Caco-2 (cell line): ENCODE measurements at regions not wholly inside any gene's neighbourhood (a gene's known extent, or its start where the extent isn't known, plus 50 kb on each side); places are given as distances from the start of the nearest gene placed in this dataset.

Source experiments
- BruUV-seq: library from RNA; stranded (reverse); fragments of 400-500 nt; replicated peaks from 2 replicates; lab custom pipeline; 2021; lab: Mats Ljungman, UMichigan
- CTCF ChIA-PET: fragments of 300-600 bp; sonication (Branson Sonifier 250); formaldehyde crosslinking; loops from one replicate; lab custom pipeline; 2022; ENCODE audit warnings: antibody characterized with exemption; lab: Charles Lee
- POLR2A ChIA-PET: fragments of 300-600 bp; sonication (Branson Sonifier 250); formaldehyde crosslinking; loops from one replicate; lab custom pipeline; 2022; ENCODE audit warnings: antibody characterized with exemption; lab: Charles Lee
- DNase-seq, 2 experiments: peaks; one replicate each; pipeline versions ENCODE4 v3.0.0 to v3.0.0-alpha.2; 2020 to 2022
- H3K27me3 ChIP-seq: replicated peaks from 2 replicates; pipeline ENCODE4 v1.6.0; 2011; ENCODE audit warnings: low read length; ENCODE audit not compliant: control insufficient read depth, insufficient read depth
- H3K36me3 ChIP-seq: 2 replicates; pipeline ENCODE4 v1.5.1; 2011; ENCODE audit warnings: low read length; ENCODE audit not compliant: control insufficient read depth, insufficient read depth
- H3K4me1 ChIP-seq: fragments of 250-450 bp; sonication (Bioruptor Pico); 2 replicates; pipeline ENCODE4 v1.5.1; 2020; ENCODE audit warnings: mild to moderate bottlenecking
- H3K4me3 ChIP-seq: 2 replicates; pipeline ENCODE4 v1.5.1; 2011; ENCODE audit warnings: low read depth, mild to moderate bottlenecking, control low read depth, low read length
- H3K9me3 ChIP-seq: fragments of 250-450 bp; sonication (Bioruptor Pico); 2 replicates; pipeline ENCODE4 v1.5.1; 2020; ENCODE audit warnings: mild to moderate bottlenecking, moderate library complexity
- H3K27ac Mint-ChIP-seq: one replicate; pipeline ENCODE4 v1.8.0; 2022; ENCODE audit warnings: mixed read lengths; ENCODE audit not compliant: unreplicated experiment
- H3K27me3 Mint-ChIP-seq: one replicate; pipeline ENCODE4 v1.8.0; 2022; ENCODE audit warnings: mixed read lengths; ENCODE audit not compliant: insufficient read depth, unreplicated experiment
- H3K36me3 Mint-ChIP-seq: one replicate; pipeline ENCODE4 v1.8.0; 2022; ENCODE audit warnings: mild to moderate bottlenecking, mixed read lengths; ENCODE audit not compliant: insufficient read depth, unreplicated experiment
- H3K4me1 Mint-ChIP-seq: one replicate; pipeline ENCODE4 v1.8.0; 2022; ENCODE audit warnings: low read depth, mixed read lengths; ENCODE audit not compliant: unreplicated experiment
- H3K4me3 Mint-ChIP-seq: one replicate; pipeline ENCODE4 v1.8.0; 2022; ENCODE audit warnings: mild to moderate bottlenecking, moderate library complexity, mixed read lengths; ENCODE audit not compliant: unreplicated experiment
- H3K9me3 Mint-ChIP-seq: one replicate; pipeline ENCODE4 v1.8.0; 2022; ENCODE audit warnings: mixed read lengths; ENCODE audit not compliant: unreplicated experiment
- intact Hi-C: fragments of 100-400 bp; cut with micrococcal nuclease; formaldehyde crosslinking; loops from one replicate; pipeline ENCODE4 v1.10.0; 2022; ENCODE audit not compliant: unreplicated experiment
- TF ChIP-seq, protein P1 (sequence below), 2 experiments: fragments of 200-600 bp in 1 of 2; IDR thresholded peaks; 1 replicate in 1 of 2; 2 replicates in 1 of 2; pipeline versions ENCODE4 v1.5.1 to v1.8.0; 2011 to 2022; ENCODE audit warnings: antibody characterized with exemption in 1 of 2, control low read depth in 1 of 2, inconsistent platforms in 1 of 2, low read depth in 1 of 2, low read length in 1 of 2, mild to moderate bottlenecking in 1 of 2, moderate library complexity in 1 of 2; ENCODE audit not compliant: insufficient read depth in 1 of 2, severe bottlenecking in 1 of 2, unreplicated experiment in 1 of 2

DNA sequence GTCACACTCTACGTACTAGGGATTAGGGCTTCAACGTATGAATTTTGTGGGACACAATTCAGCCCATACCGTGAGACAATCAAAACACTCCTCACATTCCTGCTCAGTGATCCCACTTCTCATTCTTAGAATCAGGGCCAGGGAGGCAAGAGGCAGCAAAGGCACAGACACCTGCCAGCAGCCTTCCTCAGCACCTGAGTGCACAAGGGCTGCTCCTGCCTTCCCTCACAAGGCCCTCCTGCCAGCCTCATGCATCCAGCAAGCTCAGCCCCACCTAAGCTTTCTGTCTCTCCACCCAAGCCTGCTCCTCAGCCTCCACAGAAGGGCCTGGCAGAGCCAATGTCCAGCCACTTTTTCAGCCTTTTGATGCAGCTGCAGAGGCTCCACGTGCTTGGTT lies 141.6 kb downstream of the SP3 start:
- Histone ChIP-seq H3K27me3 (no peaks in the 10 kb centered on the region), H3K4me3 (no peak overlapping the region), H3K9me3 (peaks cover 4% of the 10 kb centered on the region; the same call in 1 of the 2 replicates), H3K4me1 (no peaks in the 10 kb centered on the region), H3K36me3 (no peaks in the 10 kb centered on the region)
- H3K27ac Mint-ChIP-seq = no peak overlapping the region
- no peaks in the 10 kb centered on the region for H3K4me1 Mint-ChIP-seq
- no peaks in the 10 kb centered on the region for H3K36me3 Mint-ChIP-seq
- POLR2A ChIA-PET = no interaction called here
- BruUV-seq = no TSS peak
- no peaks in the 10 kb centered on the region for H3K9me3 Mint-ChIP-seq
- DNase-seq = no peak
- intact Hi-C loops = no loop called here
- H3K4me3 Mint-ChIP-seq = no peak overlapping the region
- peaks cover 11% of the 10 kb centered on the region for H3K27me3 Mint-ChIP-seq
- TF ChIP-seq, protein P1, sequence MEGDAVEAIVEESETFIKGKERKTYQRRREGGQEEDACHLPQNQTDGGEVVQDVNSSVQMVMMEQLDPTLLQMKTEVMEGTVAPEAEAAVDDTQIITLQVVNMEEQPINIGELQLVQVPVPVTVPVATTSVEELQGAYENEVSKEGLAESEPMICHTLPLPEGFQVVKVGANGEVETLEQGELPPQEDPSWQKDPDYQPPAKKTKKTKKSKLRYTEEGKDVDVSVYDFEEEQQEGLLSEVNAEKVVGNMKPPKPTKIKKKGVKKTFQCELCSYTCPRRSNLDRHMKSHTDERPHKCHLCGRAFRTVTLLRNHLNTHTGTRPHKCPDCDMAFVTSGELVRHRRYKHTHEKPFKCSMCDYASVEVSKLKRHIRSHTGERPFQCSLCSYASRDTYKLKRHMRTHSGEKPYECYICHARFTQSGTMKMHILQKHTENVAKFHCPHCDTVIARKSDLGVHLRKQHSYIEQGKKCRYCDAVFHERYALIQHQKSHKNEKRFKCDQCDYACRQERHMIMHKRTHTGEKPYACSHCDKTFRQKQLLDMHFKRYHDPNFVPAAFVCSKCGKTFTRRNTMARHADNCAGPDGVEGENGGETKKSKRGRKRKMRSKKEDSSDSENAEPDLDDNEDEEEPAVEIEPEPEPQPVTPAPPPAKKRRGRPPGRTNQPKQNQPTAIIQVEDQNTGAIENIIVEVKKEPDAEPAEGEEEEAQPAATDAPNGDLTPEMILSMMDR (IDR thresholded peaks at IDR 0.05; ENCODE audit: insufficient read depth in 1 of 2, low read depth in 1 of 2, low read length in 1 of 2, severe bottlenecking in 1 of 2, unreplicated experiment in 1 of 2) = no peak
- CTCF ChIA-PET = no interaction called here

GRCh38 chr2:173828189-173829142 lies 136.7 kb downstream of the SP3 start:
- Histone ChIP-seq H3K36me3 (no peaks in the 10 kb centered on the region), H3K4me3 (no peak overlapping the region), H3K4me1 (no peaks in the 10 kb centered on the region), H3K27me3 (no peaks in the 10 kb centered on the region), H3K9me3 (no peaks in the 10 kb centered on the region)
- Mint-ChIP-seq H3K27ac (no peak overlapping the region), H3K9me3 (no peaks in the 10 kb centered on the region), H3K27me3 (peaks cover 2% of the 10 kb centered on the region), H3K4me3 (no peak overlapping the region), H3K36me3 (no peaks in the 10 kb centered on the region), H3K4me1 (no peaks in the 10 kb centered on the region)
- ChIA-PET POLR2A (no interaction called here), CTCF (no interaction called here)
- intact Hi-C loops = no loop called here
- no peak for DNase-seq
- BruUV-seq = no TSS peak
- TF ChIP-seq, protein P1 (IDR thresholded peaks at IDR 0.05; ENCODE audit: insufficient read depth in 1 of 2, low read depth in 1 of 2, low read length in 1 of 2, severe bottlenecking in 1 of 2, unreplicated experiment in 1 of 2) = no peak

GRCh38 chr2:173829727-173830126 lies 135.4 kb downstream of the SP3 start:
- Mint-ChIP-seq H3K4me3 (no peak overlapping the region), H3K36me3 (no peaks in the 10 kb centered on the region)

More at GRCh38 chr2:173829727-173830126, 135.4 kb downstream of the SP3 start:
- Mint-ChIP-seq H3K27ac (no peak overlapping the region), H3K27me3 (peaks cover 2% of the 10 kb centered on the region), H3K4me1 (no peaks in the 10 kb centered on the region), H3K9me3 (no peaks in the 10 kb centered on the region)
- ChIA-PET CTCF (no interaction called here), POLR2A (no interaction called here)
- H3K27me3 ChIP-seq = no peaks in the 10 kb centered on the region
- H3K4me1 ChIP-seq = no peaks in the 10 kb centered on the region
- intact Hi-C loops = no loop called here
- TF ChIP-seq, protein P1 (IDR thresholded peaks at IDR 0.05; ENCODE audit: insufficient read depth in 1 of 2, low read depth in 1 of 2, low read length in 1 of 2, severe bottlenecking in 1 of 2, unreplicated experiment in 1 of 2) = no peak
- H3K4me3 ChIP-seq = no peak overlapping the region
- no peaks in the 10 kb centered on the region for H3K36me3 ChIP-seq
- no peak for DNase-seq
- H3K9me3 ChIP-seq = no peaks in the 10 kb centered on the region
- BruUV-seq = no TSS peak
